ENCODE measurements at regions not wholly inside any gene's neighbourhood (a gene's known extent, or its start where the extent isn't known, plus 50 kb on each side); places are given as distances from the start of the nearest gene placed in this dataset.
"Not testable (repeated sequence)": the region's sequence is repeated elsewhere in the genome, so short reads cannot be mapped to it uniquely, and the experiment has no call there.

GRCh38 chrX:123788193-123788592 lies 55.3 kb upstream of the THOC2 start:
- not testable (repeated sequence) for DNase-seq

GRCh38 chrX:123788744-123789143 lies 55.9 kb upstream of the THOC2 start:
- DNase-seq: no peak

- no peak for DNase-seq
These were observed 62.1 kb upstream of the XIAP start for GRCh38 chrX:123797543-123798447.

GRCh38 chrX:123798706-123799430 lies 61.0 kb upstream of the XIAP start:
- DNase-seq: peak; percentile 75

GRCh38 chrX:123801901-123802300 lies 58.0 kb upstream of the XIAP start:
- no peak for DNase-seq

GRCh38 chrX:123803331-123803983 lies 56.4 kb upstream of the XIAP start:
- DNase-seq: peak; percentile 81

GRCh38 chrX:123803984-123804365 lies 55.9 kb upstream of the XIAP start:
- not testable (repeated sequence) for DNase-seq

GRCh38 chrX:123807835-123808416 lies 51.9 kb upstream of the XIAP start:
- DNase-seq: no peak

- DNase-seq: no peak
These were observed 49.9 kb upstream of the XIAP start for GRCh38 chrX:123809854-123810375.
